PC-9 (cell line): ENCODE measurements at regions not wholly inside any gene's neighbourhood (a gene's known extent, or its start where the extent isn't known, plus 50 kb on each side); places are given as distances from the start of the nearest gene placed in this dataset.

Experiments
- CTCF ChIP-seq: fragments of 200-600 bp; sonication (generic); conservative IDR thresholded peaks from 2 replicates; pipeline ENCODE4 v1.6.1; 2017; ENCODE audit warnings: mixed run types, antibody characterized with exemption, mild to moderate bottlenecking, moderate library complexity
- EZH2 ChIP-seq: fragments of 200-600 bp; sonication (generic); IDR thresholded peaks from 2 replicates; pipeline ENCODE4 v1.8.0; 2017; ENCODE audit warnings: antibody characterized with exemption, low read depth

DNA sequence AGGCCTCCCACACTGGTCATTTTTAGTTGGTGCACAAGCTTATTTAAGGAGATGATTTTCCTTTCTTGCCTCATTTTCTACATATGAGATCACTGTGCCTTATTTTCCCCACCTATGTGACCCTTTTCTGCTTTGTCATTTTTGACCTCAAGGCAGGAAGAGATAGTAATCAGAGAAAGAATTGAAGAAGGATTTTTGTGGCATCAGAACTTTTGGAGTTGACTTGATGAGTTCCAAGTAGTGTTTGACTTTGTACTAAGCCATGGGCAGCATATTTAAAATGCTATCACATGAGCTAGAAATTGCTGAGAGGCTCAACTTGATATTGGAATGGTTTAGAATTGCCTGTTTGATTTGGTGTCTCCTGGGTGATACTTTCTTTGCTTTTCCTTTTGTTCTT is 440.8 kb downstream of the AEBP2 start:
- TF ChIP-seq CTCF (no peak), EZH2 (no peak)
